HepG2 (cell line): ENCODE measurements at regions not wholly inside any gene's neighbourhood (a gene's known extent, or its start where the extent isn't known, plus 50 kb on each side); places are given as distances from the start of the nearest gene placed in this dataset.

Experiments used
- ATAC-seq: fragments of 200-7000 bp; cut with Tn5 transposase; 3 replicates; pipeline ENCODE4 v1.9.1; 2020; ENCODE audit warnings: mild to moderate bottlenecking, moderate library complexity
- BruUV-seq: library from RNA; stranded (reverse); fragments of 400-500 nt; replicated peaks from 2 replicates; lab custom pipeline; 2021; lab: Mats Ljungman, UMichigan
- CTCF ChIA-PET: fragments of 300-600 bp; formaldehyde crosslinking; extraction: SDS; loops from one replicate; lab custom pipeline; 2021; ENCODE audit warnings: low total read pairs, inconsistent platforms, low intra/inter-chr PET ratio; lab: Yijun Ruan, JAX
- POLR2A ChIA-PET: fragments of 350-600 bp; sonication (Branson Sonifier 250); formaldehyde crosslinking; loops from one replicate; lab custom pipeline; 2020; ENCODE audit warnings: antibody characterized with exemption, inconsistent platforms; lab: Yijun Ruan, JAX
- DNase-seq: peaks from one replicate; pipeline ENCODE4 v3.0.0-alpha.2; 2015; ENCODE audit warnings: low spot score
- FAIRE-seq: peaks from 3 replicates; lab custom pipeline; 2011; peaks lifted over from hg19 to GRCh38; lab: Jason Lieb, UNC
- H2AFZ ChIP-seq: one replicate; pipeline ENCODE4 v1.6.1; 2011; ENCODE audit warnings: low read length, inconsistent platforms
- H3K27ac ChIP-seq: fragments of 300-600 bp; 3 replicates; pipeline ENCODE4 v1.8.0; 2011; ENCODE audit warnings: mixed run types, mild to moderate bottlenecking, mixed read lengths, low read length, inconsistent platforms; ENCODE audit not compliant: insufficient read depth; ENCODE audit errors: extremely low read length
- H3K27me3 ChIP-seq, 2 experiments: fragments of 200-600 bp in 1 of 2; 2 replicates in 1 of 2; 3 replicates in 1 of 2; pipeline versions ENCODE4 v1.6.0 to v1.8.0; 2011; ENCODE audit warnings: low read length in 2 of 2, mild to moderate bottlenecking in 2 of 2, moderate library complexity in 2 of 2, inconsistent platforms in 1 of 2; ENCODE audit not compliant: insufficient read depth in 2 of 2, control insufficient read depth in 1 of 2
- H3K36me3 ChIP-seq, 2 experiments: fragments of 200-600 bp in 1 of 2; replicated peaks in 1 of 2; 2 replicates in 1 of 2; 3 replicates in 1 of 2; pipeline versions ENCODE4 v1.5.1 to v1.8.0; 2011; ENCODE audit warnings: low read length in 2 of 2, inconsistent platforms in 1 of 2; ENCODE audit not compliant: insufficient read depth in 2 of 2, control insufficient read depth in 1 of 2
- H3K4me1 ChIP-seq: 2 replicates; pipeline ENCODE4 v1.5.1; 2012; ENCODE audit warnings: low read length, inconsistent platforms; ENCODE audit not compliant: insufficient read depth
- H3K4me2 ChIP-seq: 2 replicates; pipeline ENCODE4 v1.6.0; 2011; ENCODE audit warnings: low read depth, low read length, inconsistent platforms
- H3K4me3 ChIP-seq, 3 experiments: fragments of 200-600 bp in 1 of 3; sonication (generic), shearing (Covaris generic) in 1 of 3; replicated peaks in 1 of 3; 2 replicates each; pipeline ENCODE4 v1.5.1; 2011 to 2016; ENCODE audit warnings: low read length in 3 of 3, inconsistent platforms in 2 of 3, low read depth in 2 of 3, mild to moderate bottlenecking in 2 of 3, control low read depth in 1 of 3, mixed read lengths in 1 of 3; ENCODE audit not compliant: insufficient read depth in 1 of 3
- H3K79me2 ChIP-seq: one replicate; pipeline ENCODE4 v1.6.1; 2011; ENCODE audit warnings: low read length, inconsistent platforms; ENCODE audit not compliant: insufficient read depth
- H3K9ac ChIP-seq: 2 replicates; pipeline ENCODE4 v1.6.0; 2011; ENCODE audit warnings: mild to moderate bottlenecking, low read depth, low read length, inconsistent platforms; ENCODE audit not compliant: insufficient read depth
- H3K9me3 ChIP-seq: 2 replicates; pipeline ENCODE4 v1.5.1; 2012; ENCODE audit warnings: mild to moderate bottlenecking, low read length
- H4K20me1 ChIP-seq: 2 replicates; pipeline ENCODE4 v1.6.0; 2011; ENCODE audit warnings: inconsistent platforms, mild to moderate bottlenecking, low read length, moderate library complexity; ENCODE audit not compliant: insufficient read depth
- CC2D1A ChIP-seq: sonication (generic); formaldehyde crosslinking; IDR thresholded peaks from 2 replicates; pipeline ENCODE4 v1.8.1; 2023; ENCODE audit warnings: mild to moderate bottlenecking, missing genetic modification reagents
- NFKBIZ ChIP-seq: IDR thresholded peaks from 2 replicates; pipeline ENCODE4 v1.6.1; 2018; ENCODE audit warnings: missing genetic modification reagents, missing compliant biosample characterization
- NFRKB ChIP-seq: fragments of 450-650 bp; IDR thresholded peaks from 2 replicates; pipeline ENCODE4 v1.6.1; 2017
- NR2F6 ChIP-seq, 2 experiments: IDR thresholded peaks; 2 replicates each; pipeline ENCODE4 v1.6.1; 2016; ENCODE audit warnings: antibody characterized with exemption in 1 of 2, mild to moderate bottlenecking in 1 of 2
- RBAK ChIP-seq: sonication (generic); formaldehyde crosslinking; IDR thresholded peaks from 2 replicates; pipeline ENCODE4 v1.5.1; 2020; ENCODE audit warnings: mild to moderate bottlenecking, missing genetic modification reagents
- RBM22 ChIP-seq: fragments of 200-400 bp; formaldehyde crosslinking; optimal IDR thresholded peaks from 2 replicates; pipeline ENCODE3; 2017; ENCODE audit warnings: mild to moderate bottlenecking, low read length, moderate library complexity
- SMAD9 ChIP-seq: sonication (generic); formaldehyde crosslinking; IDR thresholded peaks from 2 replicates; pipeline ENCODE4 v1.5.1; 2020; ENCODE audit warnings: mild to moderate bottlenecking, missing genetic modification reagents
- SMYD3 ChIP-seq: sonication (generic); formaldehyde crosslinking; IDR thresholded peaks from 2 replicates; pipeline ENCODE4 v1.8.1; 2023; ENCODE audit warnings: mild to moderate bottlenecking, missing genetic modification reagents
- ZNF260 ChIP-seq: sonication (generic); formaldehyde crosslinking; IDR thresholded peaks from 2 replicates; pipeline ENCODE4 v1.4.0; 2020; ENCODE audit warnings: missing genetic modification reagents, low read depth, mild to moderate bottlenecking, borderline replicate concordance
- WGBS: methylation state at CpG from one replicate; pipeline ENCODE4 v1.1.6; 2017; ENCODE audit warnings: low lambda C conversion rate; 5-methylcytosine and 5-hydroxymethylcytosine counted together
- in situ Hi-C: cut with HindIII; loops from 2 replicates; pipeline ENCODE4 v1.10.0; 2017; ENCODE audit warnings: low pct_unique_long_range_greater_than_20kb; ENCODE audit not compliant: extremely low pct_ligation_motif_present
- intact Hi-C: fragments of 100-400 bp; cut with micrococcal nuclease; formaldehyde crosslinking; loops from one replicate; pipeline ENCODE4 v1.10.0; 2022; ENCODE audit not compliant: unreplicated experiment

- Histone ChIP-seq H3K4me3 (no peak overlapping the region), H3K9me3 (no peaks in the 10 kb centered on the region), H3K4me1 (no peaks in the 10 kb centered on the region), H3K79me2 (no peaks in the 10 kb centered on the region), H4K20me1 (no peaks in the 10 kb centered on the region), H3K36me3 (no peaks in the 10 kb centered on the region), H3K4me2 (no peak overlapping the region), H3K27ac (no peak overlapping the region), H2AFZ (no peak overlapping the region), H3K27me3 (no peaks in the 10 kb centered on the region), H3K9ac (no peak overlapping the region)
- DNase-seq = no peak
- intact Hi-C loops (no loop called here), in situ Hi-C loops (no loop called here)
- 5% methylated on average over 3 of the region's 3 CpGs for WGBS
- ChIA-PET CTCF (no interaction called here), POLR2A (no interaction called here)
- no TSS peak for BruUV-seq
- FAIRE-seq = no peak
- TF ChIP-seq NFKBIZ (CRISPR knock-in tag) (no peak), RBAK (no peak), CC2D1A (CRISPR knock-in tag) (no peak)
- ATAC-seq = no peak
Observed at GRCh38 chr4:98803251-98803650, 125.7 kb downstream of the EIF4E start.

- no peak overlapping the region for H3K9ac ChIP-seq
- H3K4me2 ChIP-seq = no peak overlapping the region
- no peak overlapping the region for H3K27ac ChIP-seq
- no peak for DNase-seq
- 8% methylated on average over 1 of the region's 1 CpG for WGBS
- no peak for ATAC-seq
- H2AFZ ChIP-seq = no peak overlapping the region
- no peaks in the 10 kb centered on the region for H3K79me2 ChIP-seq
- H3K4me3 ChIP-seq = no peak overlapping the region
- BruUV-seq = no TSS peak
- POLR2A ChIA-PET = no interaction called here
- FAIRE-seq = no peak
- TF ChIP-seq SMYD3 (CRISPR knock-in tag) (no peak), NFRKB (no peak), ZNF260 (no peak), SMAD9 (CRISPR knock-in tag) (no peak), NR2F6 (IDR thresholded peaks at IDR 0.05) (no peak), NR2F6 (CRISPR knock-in tag; IDR thresholded peaks at IDR 0.05) (no peak), RBM22 (no peak)
- no peaks in the 10 kb centered on the region for H3K27me3 ChIP-seq
- in situ Hi-C loops (no loop called here), intact Hi-C loops (no loop called here)
- H3K9me3 ChIP-seq = no peaks in the 10 kb centered on the region
- H4K20me1 ChIP-seq = no peaks in the 10 kb centered on the region
- H3K36me3 ChIP-seq = no peaks in the 10 kb centered on the region
- no peaks in the 10 kb centered on the region for H3K4me1 ChIP-seq
- CTCF ChIA-PET = no interaction called here
Observed at GRCh38 chr4:98802770-98803198, 126.1 kb downstream of the EIF4E start.
